GM03348 (cell line): ENCODE measurements at regions not wholly inside any gene's neighbourhood (a gene's known extent, or its start where the extent isn't known, plus 50 kb on each side); places are given as distances from the start of the nearest gene placed in this dataset.
"Not testable (repeated sequence)": the region's sequence is repeated elsewhere in the genome, so short reads cannot be mapped to it uniquely, and the experiment has no call there.

Experiments used
- DNase-seq: peaks from one replicate; pipeline ENCODE4 v3.0.0; 2012; ENCODE audit warnings: low spot score

- DNase-seq = no peak
These were observed 349.9 kb downstream of the C12orf50 start for GRCh38 chr12:87679251-87679650.

GRCh38 chr12:87678453-87678852, 350.7 kb downstream of the C12orf50 start:
- no peak for DNase-seq

DNA sequence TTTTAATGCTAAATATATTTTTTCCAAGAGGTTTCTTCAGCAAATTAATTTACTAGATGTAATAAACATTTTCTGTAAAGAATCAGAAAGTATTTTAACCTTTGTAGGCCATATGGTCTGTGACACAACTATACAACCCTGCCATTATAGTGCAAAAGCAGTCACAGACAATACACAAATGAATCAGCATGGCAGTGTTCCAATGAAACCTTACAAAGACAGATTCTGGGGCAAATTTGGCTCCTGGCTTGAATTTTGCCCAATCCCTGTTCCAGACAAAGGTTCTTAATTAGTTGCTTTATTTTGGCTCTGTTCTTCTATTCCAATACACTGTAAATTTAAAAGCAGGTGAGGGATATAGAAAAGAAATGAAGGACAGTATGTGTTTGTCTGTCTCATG, 352.5 kb downstream of the C12orf50 start:
- no peak for DNase-seq

DNA sequence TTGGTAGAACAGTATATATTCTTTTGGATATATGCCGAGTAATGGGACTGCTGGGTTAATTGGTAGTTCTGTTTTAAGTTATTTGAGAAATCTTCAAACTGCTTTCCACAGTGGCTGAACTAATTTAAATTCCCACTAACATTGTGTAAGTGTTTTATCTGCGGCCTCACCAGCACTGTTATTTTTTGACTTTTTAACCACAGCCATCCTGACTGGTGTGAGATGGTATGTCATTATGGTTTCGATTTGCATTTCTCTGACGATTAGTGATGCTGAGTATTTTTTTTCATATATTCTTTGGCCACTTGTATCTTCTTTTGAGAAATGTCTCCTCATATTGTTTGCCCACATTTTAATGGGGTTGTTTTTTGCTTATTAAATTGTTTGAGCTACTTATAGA, 357.4 kb downstream of the C12orf50 start:
- DNase-seq = no peak

GRCh38 chr12:87670448-87670847, 358.8 kb downstream of the C12orf50 start:
- DNase-seq = no peak

DNA sequence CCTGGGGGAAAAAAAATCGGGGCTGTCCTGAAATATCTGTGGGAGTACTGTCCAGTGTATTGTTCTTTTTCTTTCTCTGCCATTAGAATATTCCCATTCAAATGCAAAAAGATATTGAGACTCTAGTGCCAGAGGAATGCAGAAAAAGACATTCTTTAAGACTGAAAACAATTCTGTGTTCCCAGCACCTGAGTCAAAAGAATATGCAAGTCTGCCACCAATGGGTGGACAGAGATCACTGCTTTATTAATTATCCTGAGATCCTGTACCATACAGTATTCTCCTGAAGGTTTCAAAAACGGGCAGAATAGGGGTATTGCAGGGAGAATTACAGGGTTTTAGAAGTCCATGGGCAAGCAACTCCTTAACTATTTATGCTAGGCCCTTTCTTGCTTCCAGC, 361.8 kb downstream of the C12orf50 start:
- peak; percentile 3 for DNase-seq

DNA sequence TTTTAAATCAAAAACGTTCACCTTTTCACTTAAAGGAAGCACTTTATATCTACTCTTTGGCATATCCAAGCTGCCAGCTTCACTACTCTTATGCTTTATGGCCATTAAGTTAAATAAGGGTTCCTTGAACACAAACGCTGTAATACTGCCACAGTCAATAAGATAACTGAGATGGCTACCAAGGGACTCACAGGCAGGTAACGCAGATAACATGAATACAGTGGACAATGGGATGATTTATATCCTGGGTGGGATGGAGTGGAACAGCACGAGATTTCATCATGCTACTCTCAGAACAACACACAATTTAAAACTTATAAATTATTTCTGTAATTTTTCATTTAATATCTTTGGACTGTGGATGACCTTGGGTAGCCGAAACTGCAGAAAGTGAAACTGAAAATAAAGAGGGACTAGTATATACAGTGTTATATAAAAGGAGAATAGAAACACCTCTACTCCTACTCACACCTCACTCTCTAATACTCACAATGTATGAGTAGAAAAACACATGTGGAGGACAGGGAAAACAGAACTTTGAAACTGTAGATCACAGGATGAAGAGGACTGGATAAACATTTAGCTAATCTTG, 367.3 kb downstream of the C12orf50 start:
- DNase-seq = no peak

DNA sequence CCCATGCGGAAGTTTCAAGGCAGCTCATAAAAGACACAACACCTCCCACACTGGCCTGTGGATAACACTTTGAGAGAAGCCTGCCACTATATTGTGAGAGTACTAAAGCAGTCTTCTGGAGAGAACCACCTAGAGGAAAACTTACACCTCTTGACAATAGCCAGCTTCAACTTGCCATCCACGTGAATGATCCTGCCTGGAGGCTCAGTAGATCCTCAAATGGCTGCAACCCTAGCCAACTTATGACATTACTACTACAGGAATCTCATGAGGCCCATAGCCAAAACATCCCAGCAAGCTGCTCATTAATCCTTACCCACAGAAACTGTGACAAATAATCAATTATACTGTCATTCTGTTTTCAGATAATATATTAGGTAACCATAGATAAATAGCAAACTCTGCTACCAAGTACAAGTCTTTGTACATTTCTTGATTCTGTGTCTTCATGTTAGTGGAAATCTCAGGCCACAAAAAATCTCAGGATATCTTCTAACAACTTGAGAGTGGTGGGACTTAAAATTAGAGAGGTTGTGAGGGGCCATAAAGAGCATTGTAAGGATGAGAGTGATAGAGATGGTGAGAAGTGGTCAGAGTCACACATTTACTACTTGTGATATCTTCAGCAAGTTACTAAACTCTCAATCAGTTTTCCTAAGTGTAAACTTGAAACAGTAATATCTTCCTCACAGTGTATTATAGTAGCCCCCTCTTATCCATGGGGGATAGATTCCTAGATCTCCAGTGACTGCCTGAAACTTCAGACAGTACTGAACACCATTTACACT, 368.0 kb downstream of the C12orf50 start:
- no peak for DNase-seq

- no peak for DNase-seq
These were observed 368.9 kb downstream of the C12orf50 start for GRCh38 chr12:87660291-87660690.

DNA sequence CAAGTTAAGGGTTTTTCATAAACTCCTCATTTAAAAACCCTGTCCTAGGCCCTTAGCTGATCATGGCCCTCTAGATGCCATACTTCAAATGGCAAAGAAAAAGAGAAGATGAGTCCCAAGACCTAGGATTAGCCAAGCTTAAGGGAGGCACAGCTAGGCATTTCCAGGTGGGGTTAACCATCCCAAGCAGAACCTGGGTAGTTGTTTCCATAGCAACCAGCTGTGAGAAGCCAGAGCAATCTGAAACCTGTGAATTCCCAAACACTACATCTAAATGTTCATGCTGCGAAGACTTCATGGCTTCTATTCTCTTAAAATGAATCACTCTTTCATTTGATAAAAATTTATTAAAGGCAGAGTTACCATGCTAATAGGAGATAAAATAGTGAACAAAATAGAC, 372.9 kb downstream of the C12orf50 start:
- DNase-seq = no peak

DNA sequence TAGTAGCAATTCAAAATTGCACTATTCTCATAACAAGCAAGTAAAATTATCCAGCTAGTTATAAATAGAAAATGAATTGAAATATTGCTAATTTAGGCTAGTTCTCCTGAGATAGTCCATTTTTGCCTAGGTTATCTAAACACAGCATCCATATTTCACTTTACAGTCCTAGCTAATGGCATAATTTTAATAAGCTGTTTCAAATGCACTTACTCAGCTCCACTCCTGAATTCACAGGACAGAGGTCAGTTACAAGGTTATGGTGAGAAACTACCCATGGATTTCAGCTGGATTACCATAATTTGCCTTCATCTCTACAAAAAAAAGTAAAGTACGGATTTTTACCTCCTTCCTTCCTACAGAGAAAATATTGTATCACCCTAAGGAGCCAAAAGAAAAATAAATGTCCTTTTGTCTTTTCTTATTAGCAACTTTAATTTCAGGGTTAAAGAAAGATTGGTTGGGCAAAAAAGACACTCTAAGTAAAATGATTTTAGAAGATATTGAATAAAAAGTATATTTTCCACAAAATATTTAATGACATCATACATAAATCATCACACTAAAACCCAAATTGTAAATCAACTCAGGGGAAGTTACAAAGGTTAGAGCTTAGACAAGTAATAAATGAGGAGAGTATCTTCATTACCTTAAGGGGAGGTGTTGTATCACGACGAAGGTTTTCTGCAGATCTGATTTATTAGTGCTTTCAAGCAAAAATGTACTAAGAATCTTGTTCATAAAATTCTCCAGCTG, 377.4 kb downstream of the C12orf50 start:
- no peak for DNase-seq

- DNase-seq = no peak
These were observed 387.0 kb downstream of the C12orf50 start for GRCh38 chr12:87642245-87642644.

GRCh38 chr12:87618199-87618598, 411.0 kb downstream of the C12orf50 start:
- DNase-seq = no peak

DNA sequence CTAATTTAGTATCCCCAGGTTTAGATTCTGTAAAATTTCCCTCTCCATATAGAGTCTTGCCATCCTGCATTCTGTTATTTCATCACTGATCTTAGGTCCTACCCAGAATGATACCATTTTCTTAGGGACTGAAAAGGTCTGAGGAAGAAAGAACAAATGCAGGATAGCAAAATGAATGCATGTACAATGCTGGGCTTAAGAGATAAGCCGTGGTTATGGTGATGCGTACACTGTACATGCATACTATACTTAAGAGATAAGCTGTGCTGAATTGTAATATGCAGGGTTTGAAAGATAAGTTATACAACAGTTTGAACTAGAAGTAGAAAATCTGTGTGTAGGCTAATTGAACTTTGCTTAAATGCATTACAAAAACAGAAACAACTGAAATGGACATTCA, 416.2 kb downstream of the C12orf50 start:
- DNase-seq = no peak

- DNase-seq = no peak
These were observed 420.9 kb downstream of the C12orf50 start for GRCh38 chr12:87608321-87608720.

DNA sequence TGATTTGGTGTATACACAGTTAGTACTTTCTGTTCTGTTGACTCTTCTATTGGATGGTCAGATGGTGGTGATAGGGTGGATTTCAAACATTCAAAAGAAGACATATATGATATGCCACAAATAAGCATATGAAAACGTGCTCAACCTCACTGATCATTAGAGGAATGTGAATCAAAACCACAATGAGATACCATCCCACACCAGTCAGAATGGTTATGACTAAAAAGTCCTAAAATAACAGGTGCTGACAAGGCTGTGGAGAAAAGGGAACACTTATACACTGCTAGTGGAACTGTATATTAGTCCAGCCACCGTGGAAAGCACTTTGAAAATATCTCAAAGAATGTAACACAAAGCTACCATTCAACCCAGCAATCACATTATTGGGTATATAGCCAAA, 425.5 kb downstream of the C12orf50 start:
- DNase-seq = no peak

DNA sequence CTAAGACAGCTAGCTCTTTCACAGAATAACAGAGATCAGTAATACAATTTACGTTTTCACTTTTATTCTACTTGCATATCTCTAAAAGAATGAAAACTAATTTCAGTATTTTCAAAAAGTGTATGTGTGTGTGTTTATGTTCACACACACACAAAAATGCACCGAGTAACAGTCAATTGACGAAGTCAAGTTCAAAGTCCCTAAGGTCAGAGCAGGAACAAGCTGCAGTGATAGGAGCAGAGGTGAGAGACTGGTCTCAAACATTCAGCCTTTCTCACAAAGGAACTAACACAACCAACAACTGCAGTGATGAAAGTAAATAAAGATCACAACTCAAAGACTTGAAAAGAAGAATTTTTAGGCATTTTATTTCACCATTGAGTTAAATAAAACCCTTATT, 429.7 kb downstream of the C12orf50 start:
- DNase-seq = no peak

GRCh38 chr12:87597114-87597513, 432.1 kb downstream of the C12orf50 start:
- no peak for DNase-seq

DNA sequence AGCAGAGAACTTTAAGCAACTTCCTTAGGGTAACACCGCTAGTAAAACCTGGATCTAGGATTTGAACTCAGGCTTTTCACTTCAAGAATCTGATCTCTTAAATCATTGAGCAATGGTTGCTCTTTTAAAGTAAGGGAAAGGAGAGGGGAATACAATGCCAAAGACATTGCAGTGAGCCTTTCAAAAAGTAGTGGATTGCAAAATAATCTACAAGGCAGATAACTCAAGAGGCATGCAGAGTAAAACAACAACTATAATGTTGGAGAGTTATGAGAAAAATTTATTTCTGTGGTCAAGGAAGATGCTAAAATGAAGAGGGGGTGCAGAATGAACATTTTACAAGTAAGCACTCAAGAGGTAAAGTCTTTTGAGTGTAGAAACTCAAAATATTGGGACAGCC, 432.6 kb downstream of the C12orf50 start:
- DNase-seq = no peak

GRCh38 chr12:87596134-87596533, 433.1 kb downstream of the C12orf50 start:
- no peak for DNase-seq

DNA sequence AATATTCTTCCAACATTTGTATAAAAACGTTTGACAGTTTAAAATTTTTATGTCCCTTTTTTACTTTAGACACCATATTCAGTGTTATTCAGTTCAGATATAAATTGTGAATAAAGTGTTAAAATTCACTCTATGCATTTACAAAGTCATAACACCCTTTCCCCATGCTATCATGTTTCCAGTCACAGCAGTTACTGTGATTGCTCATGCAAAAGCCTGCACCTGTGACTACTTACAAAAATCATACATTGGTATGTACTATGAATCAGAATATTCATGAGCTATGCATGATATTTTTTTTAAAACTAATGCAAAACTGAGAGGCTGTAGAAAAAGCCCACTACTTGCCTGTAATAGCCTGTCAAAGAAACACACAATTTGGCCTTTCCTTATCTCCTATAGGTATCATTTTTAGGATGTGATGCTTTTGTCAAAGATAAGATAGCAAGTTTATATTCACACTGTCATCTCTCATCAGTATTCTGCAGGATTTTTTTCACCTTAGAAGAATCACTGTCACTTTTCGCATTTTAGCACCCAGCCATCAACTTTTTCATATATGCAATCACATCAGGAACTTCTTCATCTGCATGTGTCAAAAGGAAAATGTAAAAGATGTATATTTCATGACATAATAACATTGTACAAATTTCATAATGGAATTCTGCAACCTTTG, 443.2 kb downstream of the C12orf50 start:
- DNase-seq = no peak

- not testable (repeated sequence) for DNase-seq
These were observed 450.1 kb downstream of the C12orf50 start for GRCh38 chr12:87579091-87579490.

GRCh38 chr12:87575906-87576305, 453.3 kb downstream of the C12orf50 start:
- DNase-seq = no peak
